ENCODE measurements at regions not wholly inside any gene's neighbourhood (a gene's known extent, or its start where the extent isn't known, plus 50 kb on each side); places are given as distances from the start of the nearest gene placed in this dataset.

GRCh38 chr16:59424714-59425273 is 690.7 kb upstream of the GOT2 start:
- no peaks in the 10 kb centered on the region for H3K4me1 ChIP-seq (replicated peaks in 1 of 2; ENCODE audit: control insufficient read depth in 2 of 2, insufficient read depth in 2 of 2, low read length in 2 of 2)
- H3K9me1 ChIP-seq (ENCODE audit: control insufficient read depth, insufficient read depth, low read length) = no peaks in the 10 kb centered on the region
- no peak overlapping the region for H3K9ac ChIP-seq (ENCODE audit: insufficient read depth in 1 of 2, low read depth in 2 of 2, low read length in 2 of 2)
- H3K27ac ChIP-seq (ENCODE audit: extremely low read depth, low read depth, low read length) = no peak overlapping the region
- H3K27me3 ChIP-seq (ENCODE audit: control insufficient read depth in 2 of 2, insufficient read depth in 2 of 2, low read length in 2 of 2) = no peaks in the 10 kb centered on the region
- CTCF ChIA-PET (ENCODE audit: low intra/inter-chr PET ratio) = no interaction called here
- no peak for DNase-seq (ENCODE audit: extremely low read depth in 1 of 4, low spot score in 3 of 4)
- WGBS (ENCODE audit: insufficient coverage, low coverage, missing lambda C conversion rate) = 3% methylated on average over 2 of the region's 2 CpGs
- H3K4me2 ChIP-seq (ENCODE audit: insufficient read depth, low read length) = no peak overlapping the region
- TF ChIP-seq EHMT2 (IDR thresholded peaks at IDR 0.05) (no peak), THRAP3 (IDR thresholded peaks at IDR 0.05; ENCODE audit: borderline replicate concordance) (no peak), HDAC6 (IDR thresholded peaks at IDR 0.05; ENCODE audit: low read depth, low read length) (no peak), ZC3H8 (IDR thresholded peaks at IDR 0.05) (no peak), ARID2 (IDR thresholded peaks at IDR 0.05) (no peak), TRIM25 (IDR thresholded peaks at IDR 0.05; ENCODE audit: borderline replicate concordance) (no peak), ARID3B (CRISPR knock-in tag; IDR thresholded peaks at IDR 0.05; ENCODE audit: borderline replicate concordance) (no peak)
- POLR2A ChIA-PET = no interaction called here
- no peak for ATAC-seq
- H3K4me3 ChIP-seq = no peak overlapping the region
- no peak for FAIRE-seq
- no peaks in the 10 kb centered on the region for H3K79me2 ChIP-seq (ENCODE audit: control insufficient read depth, insufficient read depth, low read length)
- no peaks in the 10 kb centered on the region for H4K20me1 ChIP-seq (replicated peaks; ENCODE audit: control insufficient read depth, insufficient read depth, low read length)
- no peaks in the 10 kb centered on the region for H3K36me3 ChIP-seq (ENCODE audit: control insufficient read depth, insufficient read depth, low read length)
- no peaks in the 10 kb centered on the region for H3K9me3 ChIP-seq (replicated peaks; ENCODE audit: control insufficient read depth, insufficient read depth, low read depth, low read length)
- no TSS peak for BruUV-seq (replicated peaks)
- intact Hi-C loops (cut with micrococcal nuclease) = no loop called here
- no peak overlapping the region for H2AFZ ChIP-seq (ENCODE audit: low read depth, low read length)
- in situ Hi-C loops (cut with MboI) = no loop called here
